NCI-H1092 (cell line): ENCODE measurements at regions not wholly inside any gene's neighbourhood (a gene's known extent, or its start where the extent isn't known, plus 50 kb on each side); places are given as distances from the start of the nearest gene placed in this dataset.

Experiments
- DNase-seq: peaks from one replicate; lab custom pipeline; 2025; lab: John Stamatoyannopoulos, UW

DNA sequence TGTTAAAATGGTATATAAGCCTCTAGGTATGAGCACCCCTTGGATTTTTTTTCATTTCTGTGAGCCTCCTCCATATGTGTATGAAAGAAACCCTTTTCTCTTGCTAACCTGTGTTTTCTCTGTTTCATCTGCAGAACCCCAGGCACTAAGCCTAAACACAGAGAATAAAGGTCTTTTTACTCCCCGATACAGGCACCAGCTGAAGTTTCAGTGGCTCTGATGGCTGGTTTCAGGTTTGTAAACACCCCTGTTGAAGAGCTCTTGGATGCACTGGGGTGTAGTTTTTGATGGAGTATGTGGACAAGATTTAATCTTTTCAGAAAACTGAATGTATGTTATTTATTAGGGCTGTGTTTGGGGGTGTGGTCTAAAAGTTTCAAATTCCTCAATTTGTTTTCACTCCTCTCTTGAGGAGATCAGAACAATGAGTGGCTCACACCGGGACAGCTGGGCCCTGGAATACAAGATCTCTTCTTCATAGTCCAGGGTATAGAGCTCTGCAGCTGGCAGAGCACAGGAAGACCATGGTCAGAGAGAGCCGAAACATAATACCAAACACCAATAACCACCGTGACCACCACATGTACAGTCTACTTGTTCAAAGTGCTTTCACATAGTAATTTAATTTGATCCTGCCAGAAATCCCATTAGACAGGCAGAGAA lies 50.2 kb upstream of the VTCN1 start:
- DNase-seq, result no peak
